Peyer's patch (tissue), 4 donors: ENCODE measurements at regions not wholly inside any gene's neighbourhood (a gene's known extent, or its start where the extent isn't known, plus 50 kb on each side); places are given as distances from the start of the nearest gene placed in this dataset.
"Not testable (repeated sequence)": the region's sequence is repeated elsewhere in the genome, so short reads cannot be mapped to it uniquely, and the experiment has no call there.

Source experiments
- CTCF ChIP-seq, 6 experiments: fragments of 450-650 bp in 4 of 6; fragments of 200-600 bp in 2 of 6; sonication (generic) in 1 of 6; IDR thresholded peaks; one replicate each; pipeline ENCODE4 v1.5.1; 2017 to 2019; ENCODE audit warnings: antibody characterized with exemption in 6 of 6, mild to moderate bottlenecking in 3 of 6, moderate library complexity in 1 of 6
- POLR2A ChIP-seq, 2 donors: fragments of 450-650 bp; IDR thresholded peaks; one replicate each; pipeline ENCODE4 v1.5.1; 2017; ENCODE audit warnings: antibody characterized with exemption in 2 of 2, mild to moderate bottlenecking in 2 of 2, moderate library complexity in 2 of 2

GRCh38 chr21:17219050-17219449 lies 293.8 kb upstream of the CXADR start:
- not testable (repeated sequence) for TF ChIP-seq POLR2A, CTCF (IDR thresholded peaks at IDR 0.05)
